HCEC 1CT (cell line): ENCODE measurements at regions not wholly inside any gene's neighbourhood (a gene's known extent, or its start where the extent isn't known, plus 50 kb on each side); places are given as distances from the start of the nearest gene placed in this dataset.
A peak's percentile ranks its signal among the peaks of the same experiment; 100 is the strongest.
"Not testable (repeated sequence)": the region's sequence is repeated elsewhere in the genome, so short reads cannot be mapped to it uniquely, and the experiment has no call there.

Experiments
- DNase-seq: peaks from one replicate; pipeline ENCODE4 v3.0.0-alpha.2; 2017

GRCh38 chr6:133757335-133757734, 131.6 kb upstream of the TCF21 start:
- DNase-seq: no peak

GRCh38 chr6:133758815-133759335, 130.0 kb upstream of the TCF21 start:
- DNase-seq: no peak

GRCh38 chr6:133759524-133759923, 129.4 kb upstream of the TCF21 start:
- no peak for DNase-seq

GRCh38 chr6:133761706-133762105, 127.2 kb upstream of the TCF21 start:
- peak; percentile 82 for DNase-seq

GRCh38 chr6:133764008-133764753, 124.7 kb upstream of the TCF21 start:
- DNase-seq: peak; percentile 86

- DNase-seq: no peak
Measured at GRCh38 chr6:133764754-133765208, 124.1 kb upstream of the TCF21 start.

GRCh38 chr6:133767357-133767970, 121.4 kb upstream of the TCF21 start:
- peak; percentile 22 for DNase-seq

GRCh38 chr6:133768656-133769295, 120.1 kb upstream of the TCF21 start:
- DNase-seq: no peak

GRCh38 chr6:133769463-133769862, 119.5 kb upstream of the TCF21 start:
- peak; percentile 23 for DNase-seq

- no peak for DNase-seq
Measured at GRCh38 chr6:133772567-133772966, 116.3 kb upstream of the TCF21 start.

GRCh38 chr6:133773776-133774175, 115.1 kb upstream of the TCF21 start:
- no peak for DNase-seq

GRCh38 chr6:133774356-133774755, 114.6 kb upstream of the TCF21 start:
- peak; percentile 85 for DNase-seq

- DNase-seq: peak; percentile 97
Measured at GRCh38 chr6:133778414-133779130, 110.3 kb upstream of the TCF21 start.

- no peak for DNase-seq
Measured at GRCh38 chr6:133779916-133780695, 108.8 kb upstream of the TCF21 start.

GRCh38 chr6:133786016-133786415, 102.9 kb upstream of the TCF21 start:
- DNase-seq: no peak

- no peak for DNase-seq
Measured at GRCh38 chr6:133787122-133787521, 101.8 kb upstream of the TCF21 start.

- no peak for DNase-seq
Measured at GRCh38 chr6:133787859-133788505, 100.9 kb upstream of the TCF21 start.

- no peak for DNase-seq
Measured at GRCh38 chr6:133788556-133788955, 100.4 kb upstream of the TCF21 start.

GRCh38 chr6:133789449-133789848, 99.5 kb upstream of the TCF21 start:
- not testable (repeated sequence) for DNase-seq

GRCh38 chr6:133790756-133791155, 98.2 kb upstream of the TCF21 start:
- not testable (repeated sequence) for DNase-seq

GRCh38 chr6:133795051-133795450, 93.9 kb upstream of the TCF21 start:
- not testable (repeated sequence) for DNase-seq

GRCh38 chr6:133796235-133796634, 92.7 kb upstream of the TCF21 start:
- DNase-seq: no peak
